ENCODE measurements at regions not wholly inside any gene's neighbourhood (a gene's known extent, or its start where the extent isn't known, plus 50 kb on each side); places are given as distances from the start of the nearest gene placed in this dataset.
"Not testable (repeated sequence)": the region's sequence is repeated elsewhere in the genome, so short reads cannot be mapped to it uniquely, and the experiment has no call there.

DNA sequence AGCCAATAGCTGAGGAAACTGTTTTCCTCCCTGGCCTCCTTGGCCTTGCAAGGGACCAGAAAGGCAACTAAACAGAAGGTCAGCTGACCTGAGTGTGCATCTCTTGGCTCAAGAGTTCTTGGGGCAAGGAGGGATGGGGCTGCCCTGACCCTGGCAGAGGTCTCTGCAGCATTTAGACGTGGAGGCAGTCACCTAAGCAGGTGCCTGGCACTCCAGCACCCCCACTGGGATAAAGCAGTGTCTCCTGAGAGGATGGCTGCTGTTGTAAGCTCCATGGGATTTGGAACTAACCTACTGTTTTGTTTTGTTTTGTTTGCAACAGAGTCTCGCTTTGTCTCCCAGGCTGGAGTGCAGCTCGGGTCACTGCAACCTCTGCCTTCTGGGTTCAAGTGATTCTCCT is 185.2 kb downstream of the TBC1D2B start:
- FAIRE-seq (no peak), DNase-seq (ENCODE audit: low read depth) (no peak)
- TF ChIP-seq, protein P1, sequence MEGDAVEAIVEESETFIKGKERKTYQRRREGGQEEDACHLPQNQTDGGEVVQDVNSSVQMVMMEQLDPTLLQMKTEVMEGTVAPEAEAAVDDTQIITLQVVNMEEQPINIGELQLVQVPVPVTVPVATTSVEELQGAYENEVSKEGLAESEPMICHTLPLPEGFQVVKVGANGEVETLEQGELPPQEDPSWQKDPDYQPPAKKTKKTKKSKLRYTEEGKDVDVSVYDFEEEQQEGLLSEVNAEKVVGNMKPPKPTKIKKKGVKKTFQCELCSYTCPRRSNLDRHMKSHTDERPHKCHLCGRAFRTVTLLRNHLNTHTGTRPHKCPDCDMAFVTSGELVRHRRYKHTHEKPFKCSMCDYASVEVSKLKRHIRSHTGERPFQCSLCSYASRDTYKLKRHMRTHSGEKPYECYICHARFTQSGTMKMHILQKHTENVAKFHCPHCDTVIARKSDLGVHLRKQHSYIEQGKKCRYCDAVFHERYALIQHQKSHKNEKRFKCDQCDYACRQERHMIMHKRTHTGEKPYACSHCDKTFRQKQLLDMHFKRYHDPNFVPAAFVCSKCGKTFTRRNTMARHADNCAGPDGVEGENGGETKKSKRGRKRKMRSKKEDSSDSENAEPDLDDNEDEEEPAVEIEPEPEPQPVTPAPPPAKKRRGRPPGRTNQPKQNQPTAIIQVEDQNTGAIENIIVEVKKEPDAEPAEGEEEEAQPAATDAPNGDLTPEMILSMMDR (IDR thresholded peaks at IDR 0.05; ENCODE audit: insufficient read depth, low read length, severe bottlenecking) = no peak
- H3K36me3 ChIP-seq (ENCODE audit: control insufficient read depth, insufficient read depth, low read length) = no peaks in the 10 kb centered on the region
- H3K4me3 ChIP-seq (ENCODE audit: low read depth, low read length) = no peak overlapping the region
- H3K27me3 ChIP-seq (ENCODE audit: control insufficient read depth, insufficient read depth, low read length) = no peaks in the 10 kb centered on the region

DNA sequence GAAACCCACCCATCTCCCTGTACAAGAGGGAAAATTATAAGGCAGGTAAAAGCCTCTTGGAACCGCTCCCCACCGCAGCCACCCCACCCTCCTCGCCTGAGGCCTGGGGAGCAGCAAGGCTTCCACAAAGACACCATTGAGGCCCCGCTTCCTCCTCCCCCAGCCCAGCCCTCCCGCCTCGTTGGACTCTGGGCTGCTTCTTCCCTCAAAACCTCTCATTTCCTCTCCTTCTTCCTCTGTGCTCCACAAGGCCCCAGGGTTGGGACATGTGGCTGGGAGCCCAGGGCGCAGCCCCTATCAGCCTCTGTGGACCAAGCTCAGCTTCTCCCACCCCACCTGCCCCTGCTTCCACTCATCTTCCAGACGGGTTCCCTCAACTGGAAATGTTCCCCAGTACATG is 185.6 kb downstream of the TBC1D2B start:
- not testable (repeated sequence) for H3K36me3 ChIP-seq (ENCODE audit: control insufficient read depth, insufficient read depth, low read length); DNase-seq (ENCODE audit: low read depth); H3K27me3 ChIP-seq (ENCODE audit: control insufficient read depth, insufficient read depth, low read length); FAIRE-seq; H3K4me3 ChIP-seq (ENCODE audit: low read depth, low read length)

DNA sequence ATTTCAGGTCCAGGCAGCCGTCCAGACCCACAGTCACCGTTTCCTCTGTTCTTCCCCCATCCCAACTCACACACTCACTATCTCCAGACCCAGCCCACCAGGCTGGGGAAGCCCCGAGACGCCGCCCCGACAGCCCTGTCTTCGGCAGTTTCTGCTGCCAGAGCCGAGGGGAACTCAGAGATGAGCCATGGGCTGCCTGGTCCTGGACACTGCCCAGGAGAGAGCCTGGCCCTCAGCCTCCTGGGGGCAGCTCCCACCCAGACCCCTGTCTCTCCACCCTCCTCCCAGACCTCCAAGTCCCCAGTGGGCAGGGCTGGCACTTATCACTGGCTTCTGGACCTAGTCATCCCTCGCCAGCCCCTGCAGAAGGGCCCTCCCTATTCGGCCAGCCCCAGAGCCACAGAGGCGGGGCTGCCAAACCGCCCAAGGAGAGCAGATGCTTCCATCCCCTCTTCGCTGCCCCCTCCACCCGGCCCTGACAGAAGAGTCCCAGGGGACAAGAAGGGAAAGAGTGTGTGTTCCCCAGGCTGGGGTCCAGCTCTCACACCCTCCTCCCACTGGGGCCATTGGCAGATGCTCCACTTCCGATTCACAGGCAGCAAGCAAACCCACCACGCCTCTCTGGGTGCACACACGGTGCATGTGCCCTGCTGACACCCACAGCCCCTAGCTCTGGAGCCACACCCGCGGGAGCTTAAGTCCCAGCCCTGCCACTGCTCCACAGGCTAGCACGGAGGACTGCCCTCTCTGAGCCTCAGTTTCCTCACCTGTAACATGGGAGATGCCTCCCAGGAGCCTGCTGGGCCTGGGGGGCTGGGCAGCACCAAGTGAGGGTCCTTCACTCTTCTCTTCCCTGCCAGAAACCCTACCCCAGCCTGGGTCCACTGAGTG is 186.4 kb downstream of the TBC1D2B start:
- not testable (repeated sequence) for H3K36me3 ChIP-seq (ENCODE audit: control insufficient read depth, insufficient read depth, low read length)

DNA sequence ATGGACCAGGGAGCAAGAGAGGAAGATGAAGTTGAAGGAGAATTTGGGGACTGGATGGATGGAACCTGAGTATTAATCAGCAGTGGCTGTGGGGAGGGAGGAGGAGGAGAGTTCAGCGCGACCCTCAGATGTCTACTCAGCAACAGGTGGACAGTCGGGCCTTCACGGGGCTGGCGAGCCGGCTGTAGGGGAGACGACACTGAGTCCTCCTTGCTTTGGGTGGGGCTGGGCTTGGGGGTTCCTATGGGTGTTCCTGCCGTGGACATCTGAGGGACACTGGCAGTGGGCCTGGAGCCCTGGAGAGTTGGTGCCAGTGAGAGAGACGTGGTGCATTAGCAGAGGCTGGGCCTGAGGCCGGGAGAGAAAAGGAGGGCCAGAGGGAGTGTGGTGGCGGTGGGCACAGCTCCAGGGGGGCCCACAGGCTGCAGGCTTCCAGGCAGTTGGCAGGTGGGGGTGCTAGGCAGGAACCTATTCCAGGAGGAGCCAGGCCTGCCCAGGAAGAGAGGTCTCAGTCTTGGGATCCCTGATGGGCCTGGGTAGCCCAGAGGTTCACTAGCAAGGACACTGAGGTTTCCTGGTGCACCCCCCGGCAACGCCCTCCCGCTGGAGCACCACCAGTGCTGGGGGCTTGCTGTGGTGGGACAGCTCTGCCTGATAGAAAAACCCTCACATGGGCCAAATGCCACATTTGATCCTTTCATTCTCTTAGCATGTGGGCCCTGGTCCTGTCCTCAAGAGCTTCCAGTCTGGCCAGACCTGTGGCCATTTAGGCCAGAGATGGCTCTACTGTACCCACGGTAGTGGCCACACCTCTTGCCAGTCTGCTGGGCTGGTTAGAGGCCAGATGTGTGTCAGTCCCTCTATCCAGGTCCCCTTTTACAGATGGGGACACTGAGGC is 187.4 kb downstream of the TBC1D2B start:
- not testable (repeated sequence) for H3K36me3 ChIP-seq (ENCODE audit: control insufficient read depth, insufficient read depth, low read length); H3K27me3 ChIP-seq (ENCODE audit: control insufficient read depth, insufficient read depth, low read length); DNase-seq (ENCODE audit: low read depth); H3K4me3 ChIP-seq (ENCODE audit: low read depth, low read length)
- FAIRE-seq = peak; percentile 82

More for the DNA sequence above, 186.4 kb downstream of the TBC1D2B start:
- not testable (repeated sequence) for H3K4me3 ChIP-seq (ENCODE audit: low read depth, low read length); FAIRE-seq; DNase-seq (ENCODE audit: low read depth); H3K27me3 ChIP-seq (ENCODE audit: control insufficient read depth, insufficient read depth, low read length)

DNA sequence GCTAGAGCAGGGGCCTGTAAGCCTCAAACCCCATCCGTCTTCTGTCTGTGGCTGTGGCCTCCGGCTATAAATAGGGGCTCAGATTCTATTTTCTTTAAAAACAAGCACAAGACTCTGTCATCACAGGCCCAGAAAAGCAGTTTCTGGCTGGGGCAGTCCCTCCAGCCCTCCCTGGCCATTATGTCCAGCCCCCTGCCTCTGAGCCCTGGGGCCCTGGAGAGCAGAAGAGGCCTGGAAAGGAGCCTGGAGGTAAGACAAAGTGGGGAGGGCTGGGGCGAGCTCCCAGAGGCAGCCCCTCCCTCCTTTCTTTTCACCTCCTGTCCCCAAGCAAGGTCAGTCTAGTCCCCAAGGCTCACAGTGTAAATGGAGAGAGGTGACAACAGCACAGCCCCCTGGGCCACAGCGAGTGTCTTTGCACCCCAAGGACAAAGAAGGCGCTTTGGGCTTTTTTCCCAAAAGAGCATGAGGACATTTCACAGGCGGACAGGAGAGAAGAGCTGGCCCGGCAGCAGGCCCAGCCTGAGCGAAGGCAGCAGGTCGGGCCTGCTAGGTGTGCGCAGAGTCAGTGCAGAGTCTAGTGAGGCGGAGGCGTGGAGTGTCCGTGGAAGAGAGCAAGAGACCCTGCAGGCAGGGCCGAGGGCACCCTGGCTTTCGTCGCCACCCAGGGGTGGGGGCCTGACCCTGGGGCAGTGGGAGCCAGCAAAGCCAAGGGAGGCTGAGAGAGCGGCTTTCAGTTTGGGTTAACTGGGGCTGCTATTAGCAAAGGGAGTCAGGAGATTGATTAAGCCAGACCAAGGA is 188.3 kb downstream of the TBC1D2B start:
- H3K36me3 ChIP-seq (ENCODE audit: control insufficient read depth, insufficient read depth, low read length) = no peaks in the 10 kb centered on the region
- FAIRE-seq (no peak), DNase-seq (ENCODE audit: low read depth) (no peak)
- no peak overlapping the region for H3K4me3 ChIP-seq (ENCODE audit: low read depth, low read length)
- TF ChIP-seq, protein P1 (IDR thresholded peaks at IDR 0.05; ENCODE audit: insufficient read depth, low read length, severe bottlenecking) = no peak
- H3K27me3 ChIP-seq (ENCODE audit: control insufficient read depth, insufficient read depth, low read length) = no peaks in the 10 kb centered on the region

DNA sequence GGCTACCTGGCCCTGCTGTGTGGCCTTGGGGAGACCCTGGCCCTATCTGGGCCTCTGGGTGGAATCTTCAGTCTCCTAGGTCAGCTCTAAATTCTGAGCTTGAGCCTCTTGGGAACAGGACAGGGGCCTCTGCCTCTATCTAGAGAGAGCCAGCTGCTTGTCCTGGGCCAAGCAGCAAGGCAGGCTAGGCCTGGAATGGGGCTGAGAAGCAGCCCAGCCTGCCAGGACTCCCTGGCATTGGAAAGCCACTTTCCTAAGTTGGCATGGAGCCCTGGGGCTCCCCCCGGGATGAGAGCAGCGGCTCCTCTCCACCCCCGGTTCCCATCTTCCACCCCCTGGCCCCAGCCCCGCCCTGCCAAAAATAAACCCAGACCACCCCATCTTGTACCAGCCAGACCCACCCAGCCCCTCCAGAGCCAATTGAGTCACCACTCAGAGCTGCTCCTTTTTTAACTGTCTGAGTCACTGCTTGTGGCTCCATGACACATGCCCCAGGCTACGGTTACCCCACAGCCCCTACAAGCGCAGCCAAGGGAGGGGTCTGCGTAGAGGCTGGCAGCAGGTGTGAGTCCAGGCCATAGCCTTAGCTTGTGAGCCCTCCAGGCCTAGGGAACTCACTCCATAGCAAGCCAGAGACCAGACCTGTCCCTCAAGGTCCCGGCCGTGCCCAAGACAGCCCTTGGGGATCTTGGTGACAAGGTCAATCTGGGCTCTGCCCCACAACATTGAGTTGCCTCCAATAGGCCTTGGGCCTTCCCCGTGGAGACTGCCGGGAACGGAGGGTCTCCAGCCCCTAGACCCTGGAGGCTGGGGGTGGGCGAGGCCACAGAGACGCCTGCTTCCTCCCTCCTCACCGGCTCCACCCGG is 189.7 kb downstream of the TBC1D2B start:
- H3K36me3 ChIP-seq (ENCODE audit: control insufficient read depth, insufficient read depth, low read length); DNase-seq (ENCODE audit: low read depth); H3K4me3 ChIP-seq (ENCODE audit: low read depth, low read length); H3K27me3 ChIP-seq (ENCODE audit: control insufficient read depth, insufficient read depth, low read length): not testable (repeated sequence)
- peak; percentile 86 for FAIRE-seq

DNA sequence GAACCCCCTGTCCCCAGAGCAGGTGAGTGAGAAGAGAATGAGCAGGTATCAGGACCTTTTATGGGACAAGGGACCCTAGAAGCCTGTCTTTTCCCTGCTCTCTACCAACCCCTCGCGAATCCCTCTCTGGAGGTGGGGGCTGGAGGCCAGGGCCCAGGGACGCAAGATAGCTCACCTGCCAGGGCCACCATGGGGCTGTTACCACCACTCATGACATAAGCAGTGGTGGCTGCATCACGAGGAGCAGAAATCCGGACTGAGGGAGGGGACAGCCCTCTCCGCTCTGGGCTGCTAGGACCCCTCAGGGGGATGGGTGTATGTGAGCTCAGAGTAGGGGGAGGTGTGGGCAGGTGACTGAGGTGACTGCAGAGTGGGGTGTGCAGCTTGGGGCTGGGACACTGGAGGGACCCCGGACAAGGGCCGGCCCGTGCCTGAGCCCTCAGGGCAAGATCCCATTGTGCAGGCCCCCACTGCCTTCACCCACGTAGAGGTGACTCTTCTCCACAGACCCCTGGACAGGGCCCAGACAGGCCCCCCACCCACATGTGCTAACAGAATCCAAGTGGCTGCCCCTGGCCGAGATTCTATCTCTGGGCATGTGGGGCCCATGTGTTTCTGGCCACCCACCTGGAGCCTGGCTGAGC is 190.6 kb downstream of the TBC1D2B start:
- Histone ChIP-seq H3K4me3 (ENCODE audit: low read depth, low read length) (no peak overlapping the region), H3K36me3 (ENCODE audit: control insufficient read depth, insufficient read depth, low read length) (no peaks in the 10 kb centered on the region), H3K27me3 (ENCODE audit: control insufficient read depth, insufficient read depth, low read length) (no peaks in the 10 kb centered on the region)
- FAIRE-seq (no peak), DNase-seq (ENCODE audit: low read depth) (no peak)
- TF ChIP-seq, protein P1 (IDR thresholded peaks at IDR 0.05; ENCODE audit: insufficient read depth, low read length, severe bottlenecking) = no peak

DNA sequence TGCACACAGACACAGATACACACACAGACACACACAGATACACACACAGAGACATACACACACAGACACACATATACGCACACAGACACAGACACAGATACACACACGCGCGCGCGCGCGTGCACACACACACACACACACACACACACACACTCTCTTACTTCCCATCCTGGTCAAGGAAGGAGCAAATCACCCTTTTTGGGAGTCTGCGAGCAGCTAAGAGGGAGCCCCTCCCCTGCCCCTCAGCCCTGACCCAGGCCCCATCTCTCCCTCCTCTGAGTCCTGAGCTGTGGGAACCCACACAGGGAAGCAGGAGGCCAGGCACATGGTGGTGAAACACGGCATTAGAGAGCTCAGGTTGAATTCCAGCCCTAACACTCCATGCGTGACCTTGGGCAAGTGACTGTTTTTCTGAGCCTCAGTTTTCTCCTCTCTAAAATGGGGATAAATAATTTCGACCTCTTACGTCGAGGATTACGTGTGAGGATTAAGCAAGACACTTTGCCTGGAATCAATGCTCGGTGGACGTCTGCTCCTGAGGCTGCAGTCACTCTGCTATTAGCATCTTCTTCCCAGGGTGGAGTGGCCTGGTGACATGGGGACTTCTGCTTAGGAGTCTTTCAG is 191.5 kb downstream of the TBC1D2B start:
- not testable (repeated sequence) for H3K4me3 ChIP-seq (ENCODE audit: low read depth, low read length); DNase-seq (ENCODE audit: low read depth); H3K36me3 ChIP-seq (ENCODE audit: control insufficient read depth, insufficient read depth, low read length); H3K27me3 ChIP-seq (ENCODE audit: control insufficient read depth, insufficient read depth, low read length)
- FAIRE-seq = peak; percentile 76

DNA sequence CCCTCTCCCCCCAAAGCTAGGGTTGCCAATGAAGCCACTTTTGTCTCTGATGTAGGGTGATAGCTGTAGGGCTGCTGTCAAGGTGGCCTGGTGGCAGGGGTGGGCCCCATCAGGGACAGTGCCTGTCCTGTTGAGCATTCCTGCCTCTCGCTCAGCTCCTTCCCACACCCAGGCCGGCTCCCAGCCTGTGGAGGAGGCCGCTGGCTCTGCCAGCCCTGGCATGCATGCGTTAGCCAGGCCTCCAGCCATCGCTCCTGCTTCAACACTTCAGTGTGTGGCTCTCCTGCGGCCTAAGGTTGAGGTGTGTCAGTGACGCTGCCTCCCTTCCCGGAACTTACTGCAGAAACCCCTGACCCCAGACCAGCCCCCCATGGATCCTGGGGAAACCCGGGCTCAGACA is 194.5 kb downstream of the TBC1D2B start:
- H3K27me3 ChIP-seq (ENCODE audit: control insufficient read depth, insufficient read depth, low read length); H3K4me3 ChIP-seq (ENCODE audit: low read depth, low read length); DNase-seq (ENCODE audit: low read depth); H3K36me3 ChIP-seq (ENCODE audit: control insufficient read depth, insufficient read depth, low read length): not testable (repeated sequence)
- peak; percentile 73 for FAIRE-seq
